ENCODE measurements at regions not wholly inside any gene's neighbourhood (a gene's known extent, or its start where the extent isn't known, plus 50 kb on each side); places are given as distances from the start of the nearest gene placed in this dataset.

- no peak for TF ChIP-seq ZBTB33 (IDR thresholded peaks at IDR 0.05; ENCODE audit: extremely low read depth, insufficient replicate concordance, low read length)
- TF ChIP-seq SRF (IDR thresholded peaks at IDR 0.05; ENCODE audit: low read depth) = no peak
- TF ChIP-seq EZH2 (IDR thresholded peaks at IDR 0.05) = no peak
- TF ChIP-seq CBX3 (IDR thresholded peaks at IDR 0.05; ENCODE audit: low read depth) = no peak
These were observed 400.1 kb upstream of the PCSK5 start (continued) for GRCh38 chr9:75490326-75490725.

GRCh38 chr9:75491533-75491932 is 398.9 kb upstream of the PCSK5 start:
- Histone ChIP-seq H3K79me2 (ENCODE audit: insufficient read depth, low read length) (no peaks in the 10 kb centered on the region), H3K9ac (ENCODE audit: low read length) (no peak overlapping the region), H2AFZ (ENCODE audit: low read depth, low read length, poor library complexity, severe bottlenecking) (no peak overlapping the region), H3K27me3 (ENCODE audit: insufficient read depth, low read length) (0 out of 2 replicates have a peak, but pooled peaks cover 6% of the 10 kb centered on the region), H3K36me3 (ENCODE audit: control insufficient read depth in 1 of 2, insufficient read depth in 2 of 2, low read length in 2 of 2) (no peaks in the 10 kb centered on the region), H3K9me3 (ENCODE audit: control insufficient read depth in 1 of 2, insufficient read depth in 1 of 2, low read depth in 1 of 2, low read length in 2 of 2) (no peaks in the 10 kb centered on the region), H3K4me3 (replicated peaks in 1 of 2; ENCODE audit: low read depth in 1 of 2, low read length in 2 of 2) (no peak overlapping the region), H3K27ac (ENCODE audit: low read depth, low read length) (no peak overlapping the region), H3K4me2 (ENCODE audit: low read length) (no peak overlapping the region), H3K9me2 (ENCODE audit: insufficient read depth) (no peaks in the 10 kb centered on the region), H4K20me1 (ENCODE audit: insufficient read depth) (no peaks in the 10 kb centered on the region), H3K4me1 (ENCODE audit: control insufficient read depth in 1 of 2, insufficient read depth in 2 of 2, low read length in 2 of 2) (no peaks in the 10 kb centered on the region)
- CTCF ChIA-PET = no interaction called here
- DNase-seq (ENCODE audit: low read depth, low spot score) (no peak), ATAC-seq (no peak)
- intact Hi-C loops (cut with micrococcal nuclease) = no loop called here
- TF ChIP-seq YY1 (IDR thresholded peaks at IDR 0.05; ENCODE audit: extremely low read depth, insufficient replicate concordance, low read depth, low read length) (no peak), MAX (IDR thresholded peaks at IDR 0.05) (no peak), EGR1 (IDR thresholded peaks at IDR 0.05; ENCODE audit: low read depth) (no peak), CTCF (IDR thresholded peaks at IDR 0.05 in 2 of 3, conservative IDR thresholded peaks at IDR 0.05 in 1 of 3; ENCODE audit: borderline replicate concordance in 1 of 3, insufficient read depth in 1 of 3, low read depth in 2 of 3, low read length in 2 of 3) (no peak), ZNF274 (IDR thresholded peaks at IDR 0.05; ENCODE audit: low read depth, low read length) (no peak)
- no TSS peak for BruUV-seq (replicated peaks)
- POLR2A ChIA-PET = no interaction called here
- RAD21 ChIA-PET (ENCODE audit: low non-redundant PET in 1 of 2, low total read pairs in 2 of 2, uncharacterized antibody in 2 of 2, unreplicated experiment in 2 of 2) = no interaction called here
